MM.1S (cell line): ENCODE measurements at regions not wholly inside any gene's neighbourhood (a gene's known extent, or its start where the extent isn't known, plus 50 kb on each side); places are given as distances from the start of the nearest gene placed in this dataset.

Experiments
- CTCF ChIP-seq: fragments of 300-600 bp; sonication (generic); IDR thresholded peaks from 2 replicates; pipeline ENCODE4 v1.5.1; 2016; ENCODE audit warnings: antibody characterized with exemption, low read length, mixed read lengths
- EZH2 ChIP-seq: fragments of 300-600 bp; sonication (generic); optimal IDR thresholded peaks from 2 replicates; pipeline ENCODE3; 2017; ENCODE audit warnings: low read depth, mild to moderate bottlenecking, antibody characterized with exemption, low read length, mixed read lengths
- EZH2phosphoT487 ChIP-seq: fragments of 300-600 bp; sonication (generic); IDR thresholded peaks from 2 replicates; pipeline ENCODE4 v1.6.1; 2018; ENCODE audit warnings: antibody characterized with exemption, low read length

- TF ChIP-seq CTCF: no peak
- no peak for TF ChIP-seq EZH2
- TF ChIP-seq EZH2phosphoT487: no peak
Measured at GRCh38 chr5:29960323-29960722, 1233.2 kb upstream of the CDH6 start.
